Frontal cortex (tissue), 3 donors: ENCODE measurements at regions not wholly inside any gene's neighbourhood (a gene's known extent, or its start where the extent isn't known, plus 50 kb on each side); places are given as distances from the start of the nearest gene placed in this dataset.
"Not testable (repeated sequence)": the region's sequence is repeated elsewhere in the genome, so short reads cannot be mapped to it uniquely, and the experiment has no call there.

ENCODE experiments used
- DNase-seq, 2 donors: peaks; one replicate each; pipeline ENCODE4 v3.0.0; 2012; ENCODE audit warnings: low spot score in 2 of 2
- FAIRE-seq: peaks from 2 replicates; lab custom pipeline; 2012; peaks lifted over from hg19 to GRCh38; lab: Jason Lieb, UNC
- donor health status: control.
- donor health status: control.
- donor health status: control.

DNA sequence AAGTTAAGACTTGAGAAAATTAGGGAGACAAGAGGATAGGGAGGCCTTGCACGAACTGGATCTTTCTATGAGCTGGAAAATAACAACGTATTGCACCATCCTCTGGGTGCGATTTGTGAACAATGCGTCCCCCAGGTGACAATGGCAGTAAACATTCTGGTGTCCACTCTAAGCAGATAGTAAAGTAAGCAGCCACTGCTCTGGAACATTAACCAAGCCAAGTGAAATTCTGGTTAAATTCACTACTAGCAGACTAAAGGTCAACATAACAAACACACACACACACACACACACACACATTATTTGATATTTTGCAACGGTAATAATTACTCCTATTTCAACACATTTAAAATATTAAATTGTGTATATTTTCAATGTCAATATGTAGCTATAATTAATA lies 242.2 kb upstream of the DCAF8L1 start:
- DNase-seq (no peak), FAIRE-seq (no peak)

DNA sequence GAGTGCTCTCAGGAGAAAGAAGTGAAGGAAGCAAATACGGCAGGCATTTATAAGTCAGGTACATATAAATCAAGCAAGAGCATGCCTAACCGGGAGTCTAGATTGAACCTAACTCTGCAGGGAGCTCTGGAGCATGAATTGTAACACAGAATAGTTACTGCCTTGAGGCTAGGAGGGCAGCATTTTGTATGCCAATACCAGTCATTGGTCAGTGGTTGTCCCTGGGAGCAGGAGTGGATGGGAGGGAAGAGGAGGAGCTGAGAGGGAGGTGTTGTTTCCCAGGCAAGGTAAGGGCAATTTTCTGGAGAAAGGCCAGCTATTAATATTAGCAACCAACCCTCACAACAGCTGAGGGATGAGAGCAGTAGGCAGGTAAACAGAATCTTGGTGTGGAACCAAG lies 224.7 kb upstream of the DCAF8L1 start:
- no peak for DNase-seq
- no peak for FAIRE-seq

DNA sequence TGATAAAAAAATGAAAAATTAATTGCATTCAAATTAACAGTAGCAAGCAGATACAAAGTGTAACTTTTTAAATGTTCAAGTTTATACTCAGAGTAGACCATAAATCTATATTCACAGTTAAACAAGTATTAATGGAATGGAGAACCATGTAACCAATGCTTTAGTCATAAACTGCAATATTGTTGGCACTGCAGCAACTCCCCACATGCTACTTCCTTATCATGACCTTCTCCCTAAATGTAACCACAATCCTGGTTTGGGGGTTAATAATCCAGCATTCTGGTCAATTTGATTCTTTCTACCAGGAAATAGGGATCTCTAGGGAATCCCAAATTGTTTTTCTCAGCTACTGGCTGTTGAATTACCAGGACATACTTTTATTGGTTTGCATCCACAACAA lies 223.9 kb upstream of the DCAF8L1 start:
- FAIRE-seq (no peak), DNase-seq (no peak)

DNA sequence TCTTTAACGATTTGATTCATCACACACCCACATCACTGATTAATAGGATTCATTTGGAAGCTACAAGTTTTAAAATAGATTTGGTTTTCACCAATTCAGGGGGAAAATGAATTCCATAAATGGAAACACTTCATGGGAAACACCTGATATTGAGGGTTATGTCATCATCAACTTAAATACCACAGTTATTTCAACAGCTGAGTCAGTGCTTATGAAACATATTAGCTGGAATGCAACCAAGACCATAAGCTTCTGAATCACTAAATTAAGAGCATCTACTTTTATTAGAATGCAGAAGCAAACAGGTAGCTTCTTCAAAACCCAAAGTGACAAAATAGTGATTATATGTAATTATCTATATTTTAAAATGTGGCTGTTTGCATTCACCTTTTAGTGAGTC lies 207.8 kb upstream of the DCAF8L1 start:
- FAIRE-seq, result no peak

DNA sequence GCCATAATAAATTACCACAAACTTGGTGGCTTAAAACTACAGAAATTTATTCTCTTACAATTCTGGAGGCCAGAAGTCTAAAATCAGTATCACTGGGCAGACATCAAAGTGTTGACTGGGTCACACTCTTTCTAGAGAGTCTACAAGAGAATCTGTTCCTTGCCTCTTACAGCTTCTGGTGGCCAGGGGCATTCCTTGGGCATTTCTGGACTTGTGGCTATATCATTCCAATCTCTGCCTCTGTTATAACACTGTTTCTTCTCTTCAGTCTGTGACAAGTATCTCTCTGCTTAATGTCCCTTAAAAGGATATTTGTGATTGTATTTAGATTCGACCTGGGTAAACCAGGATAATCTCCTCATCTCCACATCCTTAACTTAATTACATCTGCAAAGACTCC lies 207.3 kb upstream of the DCAF8L1 start:
- FAIRE-seq, result no peak

More for the DNA sequence above, 207.8 kb upstream of the DCAF8L1 start:
- DNase-seq, result no peak

DNA sequence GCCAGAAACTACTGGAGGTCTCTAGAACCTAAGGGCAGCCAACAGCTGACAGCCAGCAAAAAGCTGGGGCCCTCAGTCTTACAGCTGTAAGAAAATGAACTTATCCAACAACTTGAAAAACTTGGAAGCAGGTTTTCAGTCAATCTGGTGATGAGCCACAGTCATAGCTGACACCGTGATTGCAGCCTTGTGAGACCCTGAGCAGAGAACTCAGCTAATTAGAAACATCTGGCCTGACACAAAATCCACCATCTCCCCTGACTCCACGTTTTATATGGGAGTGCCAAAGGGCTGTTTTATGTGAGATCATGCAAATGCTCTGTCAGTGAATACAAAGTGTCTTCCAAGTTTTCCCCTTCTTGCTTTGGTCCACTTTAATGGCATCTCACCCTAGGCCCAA lies 198.8 kb upstream of the DCAF8L1 start:
- FAIRE-seq (no peak), DNase-seq (no peak)

More for the DNA sequence above, 207.3 kb upstream of the DCAF8L1 start:
- no peak for DNase-seq

DNA sequence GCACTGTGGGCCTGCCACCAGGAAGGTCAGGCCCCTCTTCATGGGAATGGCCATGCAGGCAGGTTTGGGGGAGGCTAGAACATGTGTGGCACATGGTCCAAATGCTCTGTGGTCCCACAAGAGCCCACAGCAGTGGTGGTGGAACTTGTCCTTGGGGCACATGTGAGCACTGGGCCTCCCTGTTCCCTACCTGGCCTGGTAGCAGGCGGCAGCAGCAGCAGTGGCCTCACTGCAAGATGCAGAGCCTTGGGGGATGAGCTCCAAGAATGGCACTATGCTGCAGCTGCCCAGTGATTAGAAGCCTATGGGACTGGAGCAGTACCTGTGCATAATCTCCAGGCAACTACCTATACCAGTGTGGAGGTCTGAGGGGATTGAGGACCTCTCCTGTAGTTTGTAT lies 197.0 kb upstream of the DCAF8L1 start:
- no peak for DNase-seq
- FAIRE-seq, result no peak

DNA sequence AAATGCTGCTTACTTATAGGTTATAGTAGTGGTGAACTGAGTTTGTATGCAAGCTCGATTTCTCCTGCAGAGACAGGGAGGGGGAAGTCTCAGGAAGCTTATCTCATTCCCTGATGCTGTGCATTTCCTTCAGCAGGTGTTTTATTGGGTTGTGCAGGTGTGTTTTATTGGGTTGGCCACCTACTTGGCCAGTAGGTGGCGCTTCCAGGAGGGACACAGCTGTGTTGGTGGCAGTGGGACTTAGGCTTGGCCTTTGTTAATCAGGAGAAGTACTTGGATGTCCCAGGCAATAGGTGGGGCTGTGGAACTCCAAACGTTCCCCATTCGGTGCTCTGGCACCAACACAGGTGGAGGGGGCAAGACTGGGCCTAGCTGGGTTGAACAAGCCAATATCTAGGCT lies 196.0 kb upstream of the DCAF8L1 start:
- FAIRE-seq, result no peak

DNA sequence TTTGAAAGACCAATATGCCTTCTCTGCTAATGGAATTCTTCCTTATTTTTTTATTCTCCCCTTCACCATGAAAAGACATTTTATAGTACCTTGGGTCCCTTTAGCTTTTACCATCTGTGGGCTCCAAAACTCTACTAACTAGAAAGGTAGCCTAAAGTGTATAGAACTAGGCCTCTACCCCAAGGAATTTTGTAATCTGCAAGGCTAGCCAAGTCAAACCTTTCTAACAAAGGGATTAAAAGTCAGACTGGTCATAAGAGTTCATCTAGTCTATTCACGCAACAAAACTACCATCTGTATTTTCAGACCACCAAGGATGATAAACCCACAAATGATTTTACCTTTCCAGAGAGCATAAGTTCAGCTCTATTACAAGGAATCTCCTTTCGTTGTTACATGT lies 189.5 kb upstream of the DCAF8L1 start:
- FAIRE-seq (no peak), DNase-seq (no peak)

More for the DNA sequence above, 196.0 kb upstream of the DCAF8L1 start:
- DNase-seq, result no peak

DNA sequence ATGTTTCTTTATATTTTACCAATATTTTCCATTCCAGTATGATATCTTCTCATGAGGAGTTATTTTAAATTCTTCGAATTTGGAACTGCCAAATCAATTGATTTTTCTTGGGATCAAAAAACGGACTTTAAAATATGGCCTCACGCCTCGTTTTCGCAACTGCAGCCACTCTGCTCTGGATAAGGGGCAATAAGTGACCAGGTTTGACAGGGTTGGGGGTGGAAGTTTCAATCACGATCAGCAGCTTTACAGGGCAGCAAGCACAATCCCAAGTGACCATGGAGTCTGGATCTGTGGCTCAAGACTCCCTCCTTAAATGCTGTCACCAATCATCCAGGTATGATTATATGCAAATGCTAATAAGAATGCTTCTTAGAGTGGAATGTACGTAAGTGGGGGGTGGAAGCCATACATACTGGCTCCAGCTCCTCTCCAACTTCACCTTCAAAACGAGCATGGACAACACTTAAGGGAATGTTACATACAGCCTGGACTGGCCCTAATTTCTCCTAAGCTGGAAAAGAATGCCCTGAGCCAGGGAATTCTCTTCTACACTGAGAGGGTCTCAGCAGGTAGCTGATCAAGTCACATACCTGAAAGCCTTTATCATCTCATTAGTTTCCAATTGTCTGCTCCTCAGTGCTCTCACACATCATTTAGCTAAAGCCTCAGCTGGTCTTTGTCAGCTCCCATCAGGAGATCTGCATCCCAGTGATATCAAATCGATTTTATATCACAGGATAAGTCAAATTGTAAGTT lies 176.9 kb upstream of the DCAF8L1 start:
- FAIRE-seq (no peak), DNase-seq (no peak)

DNA sequence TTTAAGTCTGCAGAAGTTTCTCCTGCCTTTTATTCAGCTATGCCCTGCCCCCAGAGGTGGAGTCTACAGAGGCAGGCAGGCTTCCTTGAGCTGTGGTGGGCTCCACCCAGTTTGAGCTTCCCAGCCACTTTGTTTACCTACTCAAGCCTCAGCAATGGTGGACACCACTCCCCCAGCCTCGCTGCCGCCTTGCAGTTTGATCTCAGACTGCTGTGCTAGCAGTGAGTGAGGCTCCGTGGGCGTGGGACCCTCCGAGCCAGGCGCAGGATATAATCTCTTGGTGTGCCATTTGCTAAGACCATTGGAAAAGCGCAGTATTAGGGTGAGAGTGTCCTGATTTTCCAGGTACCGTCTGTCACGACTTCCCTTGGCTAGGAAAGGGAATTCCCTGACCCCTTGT lies 171.0 kb upstream of the DCAF8L1 start:
- FAIRE-seq, DNase-seq: not testable (repeated sequence)

DNA sequence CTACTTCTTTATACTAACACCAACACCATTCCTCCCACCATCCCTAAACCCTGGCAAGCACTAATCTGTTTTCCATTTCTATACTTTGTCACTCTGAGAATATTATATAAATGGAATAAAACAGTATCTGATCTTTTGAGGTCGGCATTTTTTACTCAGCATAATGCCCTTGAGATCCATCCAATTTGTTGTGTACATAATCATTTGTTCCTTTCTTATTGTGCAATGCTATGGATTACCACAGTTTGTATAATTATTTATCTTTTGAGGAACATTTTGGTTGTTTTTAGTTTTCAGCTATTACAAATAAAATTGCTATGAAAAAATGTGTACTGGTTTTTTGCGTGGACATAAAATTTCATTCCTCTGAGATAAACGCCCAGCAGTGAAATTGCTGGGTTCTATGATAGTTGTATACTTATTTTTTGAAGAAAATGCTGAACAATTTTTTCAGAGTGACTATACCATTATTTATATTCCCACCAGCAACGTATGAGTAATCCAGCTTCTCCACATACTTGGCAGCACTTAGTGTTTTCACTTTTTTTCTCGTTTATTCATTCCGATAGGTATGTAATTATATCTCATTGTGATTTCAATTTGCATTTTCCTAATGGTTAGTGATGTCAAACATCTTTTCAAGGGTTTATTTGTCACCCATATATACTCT lies 154.3 kb upstream of the DCAF8L1 start:
- DNase-seq (no peak), FAIRE-seq (no peak)

DNA sequence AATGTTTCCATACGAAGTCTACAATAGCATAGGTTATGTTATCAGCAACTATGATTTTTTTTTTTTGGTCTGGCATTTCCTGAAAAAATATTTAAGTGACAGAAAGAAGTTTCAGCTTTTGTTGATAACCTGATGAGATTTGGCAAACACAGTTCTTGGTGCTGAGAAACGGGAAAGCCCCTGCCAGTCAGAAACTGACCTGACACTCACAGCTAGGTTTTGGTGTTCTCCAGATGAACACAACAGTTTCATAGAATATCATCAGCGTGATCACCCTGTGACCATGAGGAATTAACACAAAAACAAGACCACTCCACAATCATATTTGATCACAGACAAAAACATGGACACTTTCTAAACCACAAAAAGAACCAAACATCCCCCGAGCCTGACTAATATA lies 152.5 kb upstream of the DCAF8L1 start:
- DNase-seq, result no peak
- FAIRE-seq, result no peak

DNA sequence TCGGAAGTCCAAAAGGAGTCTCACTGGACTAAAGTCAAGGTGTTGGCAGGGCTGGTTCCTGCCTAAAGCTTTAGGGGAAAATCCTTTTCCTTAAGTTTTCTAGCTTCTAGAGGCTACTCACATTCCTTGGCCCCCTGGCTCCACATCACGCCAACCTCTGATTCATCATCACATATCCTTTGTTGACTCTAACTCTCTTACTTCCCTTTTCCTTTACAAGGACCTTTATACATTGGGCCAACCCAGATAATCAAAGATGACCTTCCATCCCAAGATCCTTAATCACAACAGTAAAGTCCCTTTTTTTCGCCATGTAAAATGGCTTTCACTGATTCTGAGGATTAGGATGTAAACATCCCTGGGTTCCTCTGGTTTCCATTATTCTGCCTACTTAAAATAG lies 146.4 kb upstream of the DCAF8L1 start:
- DNase-seq (no peak), FAIRE-seq (no peak)

DNA sequence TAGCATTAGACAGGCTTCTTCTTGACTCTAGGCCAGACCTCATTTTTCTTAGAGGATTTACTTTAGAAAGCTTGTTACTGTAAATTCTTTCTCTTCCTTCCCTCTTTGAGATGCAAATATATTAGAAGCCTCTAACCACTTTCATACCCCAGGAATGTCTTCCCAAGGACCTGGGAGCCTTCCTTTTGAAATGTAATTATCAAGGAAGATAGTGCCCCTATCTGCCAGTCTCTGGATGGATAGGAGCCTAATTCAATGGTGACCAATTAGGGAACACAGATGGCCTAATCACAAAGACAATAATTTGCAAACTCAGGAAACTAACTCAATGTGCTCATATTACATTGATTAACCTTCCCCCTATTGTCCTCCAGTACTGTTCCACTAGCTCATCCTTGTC lies 145.6 kb upstream of the DCAF8L1 start:
- FAIRE-seq (no peak), DNase-seq (no peak)

DNA sequence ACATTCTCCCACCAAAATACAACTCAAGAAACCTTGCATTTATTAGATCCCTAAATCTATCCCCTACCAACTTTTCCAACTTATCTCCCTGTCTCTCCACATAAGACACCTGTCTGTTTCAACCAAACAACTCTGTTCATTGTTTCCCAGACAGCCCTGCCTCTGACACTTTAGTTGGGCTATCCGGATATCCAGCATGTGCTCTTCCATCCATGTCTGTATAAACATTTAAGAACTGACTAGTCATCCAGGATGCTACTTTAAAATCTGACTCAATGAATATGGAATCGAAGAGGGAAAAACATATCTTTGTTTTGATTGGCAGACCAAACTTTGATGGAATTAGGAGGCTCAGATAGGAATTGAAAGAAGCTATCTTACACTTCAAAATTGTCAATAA lies 143.2 kb upstream of the DCAF8L1 start:
- DNase-seq (no peak), FAIRE-seq (no peak)

DNA sequence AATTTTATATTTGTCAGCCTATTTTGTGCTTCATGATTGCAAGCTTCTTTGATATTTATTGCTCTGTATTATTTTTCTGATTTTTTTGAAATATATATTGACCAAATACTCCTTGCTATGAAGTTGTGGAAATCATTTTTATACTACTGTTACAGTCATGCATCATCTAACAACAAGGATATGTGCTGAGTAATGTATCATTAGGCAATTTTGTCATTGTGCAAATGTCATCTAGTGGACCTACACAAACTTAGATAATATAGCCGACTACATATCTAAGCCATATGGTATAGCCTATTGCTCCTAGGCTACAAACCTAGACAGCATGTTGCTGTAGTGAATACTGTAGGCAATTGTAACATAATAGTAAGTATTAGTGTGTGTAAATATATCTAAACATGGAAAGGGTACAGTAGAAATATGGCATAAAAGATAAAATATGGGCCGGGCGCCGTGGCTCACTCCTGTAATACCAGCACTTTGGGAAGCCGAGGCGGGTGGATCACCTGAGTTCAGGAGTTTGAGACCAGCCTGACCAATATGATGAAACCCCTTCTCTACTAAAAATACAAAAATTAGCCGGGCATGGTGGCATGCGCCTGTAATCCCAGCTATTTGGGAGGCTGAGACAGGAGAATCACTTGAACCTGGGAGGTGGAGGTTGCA lies 139.5 kb upstream of the DCAF8L1 start:
- FAIRE-seq, DNase-seq: not testable (repeated sequence)

DNA sequence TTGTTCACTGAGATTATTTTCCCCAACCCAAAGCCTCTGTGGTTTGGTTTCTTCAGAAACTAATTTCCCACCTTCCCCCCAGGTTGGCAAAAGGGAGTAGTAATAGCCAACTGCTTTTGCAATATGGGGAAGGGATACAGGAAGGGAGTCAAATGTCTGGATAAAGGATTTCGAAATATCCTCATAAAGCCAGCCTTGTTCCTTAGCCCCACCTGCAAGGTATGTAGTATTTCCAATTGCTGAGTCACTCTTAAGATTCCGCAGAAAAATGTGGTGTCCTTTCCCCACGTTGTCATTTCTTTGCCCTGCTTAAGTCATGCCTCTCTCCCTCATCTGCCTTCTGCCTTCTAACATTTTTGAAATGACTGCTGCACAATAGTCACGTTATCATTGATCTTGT lies 138.8 kb upstream of the DCAF8L1 start:
- DNase-seq, result no peak
- FAIRE-seq, result no peak

DNA sequence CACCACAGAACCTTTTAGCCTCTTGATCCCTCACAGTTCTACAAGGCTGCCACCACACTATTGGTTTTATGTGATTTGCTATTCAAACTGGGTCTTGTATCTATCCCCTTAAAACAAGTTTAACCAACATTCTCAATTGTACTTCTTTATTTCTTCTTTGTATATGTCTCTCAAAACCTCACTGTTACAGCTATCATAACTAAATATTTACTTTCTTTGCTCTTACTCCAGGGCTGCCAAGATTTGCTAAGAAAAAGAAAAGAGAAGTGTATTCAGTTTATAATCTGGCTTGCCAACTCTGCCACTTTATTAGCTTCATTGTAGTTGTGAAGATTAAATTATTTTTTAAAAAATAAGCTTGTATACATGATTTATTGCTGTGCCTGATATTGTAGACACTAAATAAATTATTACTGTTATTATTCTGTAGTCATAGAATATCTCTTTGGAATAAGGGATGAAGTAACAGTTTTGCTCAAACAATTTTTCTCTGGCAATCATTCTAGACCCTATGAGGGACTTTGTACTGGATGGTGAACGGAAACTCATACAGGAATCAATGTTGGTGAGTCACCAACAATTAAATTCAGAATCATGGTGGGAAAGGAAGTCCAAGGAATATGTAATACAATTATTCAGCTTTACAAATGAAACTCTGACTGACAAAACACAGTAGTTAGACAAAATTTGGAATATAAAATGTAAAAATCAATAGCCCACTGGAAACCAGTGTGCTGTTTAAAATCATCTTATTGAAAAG lies 127.1 kb upstream of the DCAF8L1 start:
- FAIRE-seq, result no peak
- no peak for DNase-seq

DNA sequence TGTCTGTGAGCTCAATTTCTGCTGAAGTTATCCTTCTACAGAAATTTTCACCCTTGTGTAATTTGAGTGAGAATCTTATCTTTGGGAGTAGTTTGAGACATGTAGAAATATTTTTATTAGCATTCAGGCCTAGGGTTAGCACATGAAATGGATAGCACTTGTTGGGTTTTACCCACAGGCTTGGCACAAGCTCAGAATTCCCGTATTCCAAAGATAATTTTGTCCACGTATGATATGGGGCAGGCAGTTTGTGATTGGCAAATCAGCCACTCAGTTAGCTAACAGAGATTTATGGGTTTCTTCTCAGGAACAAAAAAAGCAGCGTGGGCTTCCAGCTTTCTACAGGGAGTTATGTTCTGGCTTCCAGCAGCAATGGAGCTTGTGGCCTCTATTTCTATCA lies 117.9 kb upstream of the DCAF8L1 start:
- DNase-seq (no peak), FAIRE-seq (no peak)
